B cell (primary cell): ENCODE measurements at regions not wholly inside any gene's neighbourhood (a gene's known extent, or its start where the extent isn't known, plus 50 kb on each side); places are given as distances from the start of the nearest gene placed in this dataset.

ENCODE experiments used
- ATAC-seq: fragments of 200-7000 bp; cut with Tn5 transposase; one replicate; pipeline ENCODE4 v1.10.0; 2021; ENCODE audit warnings: low read depth, mild to moderate bottlenecking, moderate number of reproducible peaks, moderate library complexity
- CTCF ChIA-PET: fragments of 350-600 bp; sonication (Branson Sonifier 250); formaldehyde crosslinking; loops from one replicate; lab custom pipeline; 2021; ENCODE audit warnings: antibody characterized with exemption, inconsistent platforms; lab: Charles Lee
- POLR2A ChIA-PET: fragments of 350-600 bp; sonication (Branson Sonifier 250); formaldehyde crosslinking; loops from one replicate; lab custom pipeline; 2021; ENCODE audit warnings: antibody characterized with exemption; lab: Charles Lee
- DNase-seq: peaks from one replicate; pipeline ENCODE4 v3.0.0; 2013
- H2AFZ ChIP-seq: 2 replicates; pipeline ENCODE4 v1.6.1; 2012; ENCODE audit warnings: mild to moderate bottlenecking, low read depth, low read length; ENCODE audit not compliant: insufficient read depth, poor library complexity, severe bottlenecking
- H3K27ac ChIP-seq, 2 donors: 1 replicate in 1 of 2; 2 replicates in 1 of 2; pipeline ENCODE4 v1.5.1; 2012 to 2013; ENCODE audit warnings: low read length in 2 of 2, mild to moderate bottlenecking in 2 of 2, moderate library complexity in 1 of 2
- H3K27me3 ChIP-seq, 4 experiments: fragments of 200-600 bp in 1 of 4; sonication (generic) in 1 of 4; replicated peaks in 1 of 4; 1 replicate in 2 of 4; 2 replicates in 2 of 4; pipeline versions ENCODE4 v1.6.1 to v1.7.0; 2013 to 2016; ENCODE audit warnings: low read length in 3 of 4, mild to moderate bottlenecking in 2 of 4, mixed read lengths in 1 of 4, moderate library complexity in 1 of 4; ENCODE audit not compliant: insufficient read depth in 4 of 4, control insufficient read depth in 3 of 4; ENCODE audit errors: control extremely low read depth in 1 of 4
- H3K36me3 ChIP-seq, 2 experiments: replicated peaks in 1 of 2; 1 replicate in 1 of 2; 2 replicates in 1 of 2; pipeline versions ENCODE4 v1.6.1 to v1.7.1; 2013; ENCODE audit warnings: low read length in 1 of 2; ENCODE audit not compliant: insufficient read depth in 2 of 2, control insufficient read depth in 1 of 2; ENCODE audit errors: control extremely low read depth in 1 of 2, extremely low read depth in 1 of 2
- H3K4me1 ChIP-seq, 2 donors: fragments of 200-600 bp in 1 of 2; sonication (generic) in 1 of 2; 1 replicate in 1 of 2; 2 replicates in 1 of 2; pipeline versions ENCODE4 v1.5.1 to v1.6.1; 2013 to 2017; ENCODE audit warnings: low read length in 2 of 2; ENCODE audit not compliant: control insufficient read depth in 2 of 2, insufficient read depth in 2 of 2
- H3K4me2 ChIP-seq: replicated peaks from 2 replicates; pipeline ENCODE3; 2012; ENCODE audit warnings: mild to moderate bottlenecking, low read depth, low read length; ENCODE audit not compliant: poor library complexity, severe bottlenecking
- H3K4me3 ChIP-seq, 5 experiments: fragments of 200-600 bp in 1 of 5; sonication (generic) in 1 of 5; 1 replicate in 3 of 5; 2 replicates in 2 of 5; pipeline versions ENCODE4 v1.5.1 to v1.7.0; 2011 to 2016; ENCODE audit warnings: low read length in 4 of 5, mild to moderate bottlenecking in 4 of 5, low read depth in 2 of 5, control low read depth in 1 of 5, moderate library complexity in 1 of 5; ENCODE audit not compliant: insufficient read depth in 1 of 5; ENCODE audit errors: control extremely low read depth in 1 of 5, extremely low read depth in 1 of 5
- H3K79me2 ChIP-seq: fragments of 200-600 bp; sonication (generic); one replicate; pipeline ENCODE4 v1.6.0; 2016; ENCODE audit warnings: low read length; ENCODE audit not compliant: control insufficient read depth, insufficient read depth
- H3K9ac ChIP-seq: fragments of 200-600 bp; sonication (generic); 2 replicates; pipeline ENCODE4 v1.6.1; 2017; ENCODE audit warnings: mild to moderate bottlenecking, low read length, moderate library complexity
- H3K9me3 ChIP-seq, 3 donors: one replicate each; pipeline versions ENCODE4 v1.6.1 to v1.7.1; 2013; ENCODE audit warnings: low read length in 2 of 3; ENCODE audit not compliant: control insufficient read depth in 2 of 3, insufficient read depth in 1 of 3; ENCODE audit errors: control extremely low read depth in 1 of 3
- H4K20me1 ChIP-seq: 2 replicates; pipeline ENCODE4 v1.6.0; 2012; ENCODE audit warnings: mild to moderate bottlenecking, low read length; ENCODE audit not compliant: insufficient read depth, control insufficient read depth, poor library complexity, severe bottlenecking
- H3K27ac Mint-ChIP-seq: one replicate; pipeline ENCODE4 v1.8.0; 2021; ENCODE audit warnings: mixed read lengths
- H3K27me3 Mint-ChIP-seq: one replicate; pipeline ENCODE4 v1.8.0; 2021; ENCODE audit warnings: mixed read lengths
- H3K4me1 Mint-ChIP-seq: one replicate; pipeline ENCODE4 v1.8.0; 2021; ENCODE audit warnings: mixed read lengths
- H3K4me3 Mint-ChIP-seq: one replicate; pipeline ENCODE4 v1.8.0; 2021; ENCODE audit warnings: mixed read lengths
- H3K9me3 Mint-ChIP-seq: one replicate; pipeline ENCODE4 v1.8.0; 2022; ENCODE audit warnings: mixed read lengths; ENCODE audit not compliant: insufficient read depth
- EZH2 ChIP-seq: IDR thresholded peaks from 2 replicates; pipeline ENCODE4 v1.6.1; 2012; ENCODE audit warnings: borderline replicate concordance, low read depth, mild to moderate bottlenecking, moderate library complexity, low read length; ENCODE audit not compliant: insufficient read depth, poor library complexity, severe bottlenecking
- WGBS: methylation state at CpG from one replicate; pipeline ENCODE4 v1.1.5; 2013; ENCODE audit warnings: missing lambda C conversion rate; ENCODE audit not compliant: insufficient coverage; 5-methylcytosine and 5-hydroxymethylcytosine counted together
- intact Hi-C: fragments of 100-400 bp; cut with micrococcal nuclease; formaldehyde crosslinking; loops from one replicate; pipeline ENCODE4 v1.10.0; 2022
- TF ChIP-seq, protein P1 (sequence below): fragments of 200-600 bp; IDR thresholded peaks from one replicate; pipeline ENCODE4 v1.8.0; 2022; ENCODE audit warnings: antibody characterized with exemption, mild to moderate bottlenecking

DNA sequence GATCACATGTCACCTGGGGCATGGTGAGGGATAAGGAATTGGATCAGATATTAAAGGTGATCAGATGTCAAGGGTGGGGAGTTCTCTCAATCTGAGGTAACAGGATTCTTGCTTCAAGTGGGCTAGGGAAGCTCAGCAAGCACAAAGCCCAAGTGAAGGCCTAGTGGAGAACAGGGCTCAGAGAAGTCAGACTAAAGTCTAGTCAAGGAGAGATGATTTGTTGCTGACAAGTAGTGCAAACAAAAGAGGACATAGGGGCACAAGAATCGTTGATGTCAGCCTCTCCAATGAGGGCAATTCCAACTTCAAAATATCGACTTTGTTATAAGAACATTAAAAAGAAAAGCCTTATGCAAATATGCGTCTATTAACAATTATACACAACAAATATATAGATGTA is 852.8 kb upstream of the CELF2 start:
- no peak overlapping the region for H3K9ac ChIP-seq
- H3K27me3 Mint-ChIP-seq, result no peaks in the 10 kb centered on the region
- no peaks in the 10 kb centered on the region for H3K36me3 ChIP-seq
- no peak overlapping the region for H3K4me3 ChIP-seq
- H3K9me3 ChIP-seq, result peaks cover 0 to 15% (median 0%) of the 10 kb centered on the region in 3 donors
- H3K4me2 ChIP-seq, result no peak overlapping the region
- H3K4me1 ChIP-seq, result no peaks in the 10 kb centered on the region
- no peaks in the 10 kb centered on the region for H3K27me3 ChIP-seq
- H3K4me1 Mint-ChIP-seq, result no peaks in the 10 kb centered on the region
- WGBS, result no CpG with 5 or more reads among the region's 3 CpGs
- ChIA-PET CTCF (no interaction called here), POLR2A (no interaction called here)
- no peaks in the 10 kb centered on the region for H3K9me3 Mint-ChIP-seq
- no peak overlapping the region for H3K4me3 Mint-ChIP-seq
- H2AFZ ChIP-seq, result no peak overlapping the region
- ATAC-seq, result no peak
- H3K27ac Mint-ChIP-seq, result no peak overlapping the region
- DNase-seq, result no peak
- TF ChIP-seq EZH2, result no peak
- TF ChIP-seq, protein P1, sequence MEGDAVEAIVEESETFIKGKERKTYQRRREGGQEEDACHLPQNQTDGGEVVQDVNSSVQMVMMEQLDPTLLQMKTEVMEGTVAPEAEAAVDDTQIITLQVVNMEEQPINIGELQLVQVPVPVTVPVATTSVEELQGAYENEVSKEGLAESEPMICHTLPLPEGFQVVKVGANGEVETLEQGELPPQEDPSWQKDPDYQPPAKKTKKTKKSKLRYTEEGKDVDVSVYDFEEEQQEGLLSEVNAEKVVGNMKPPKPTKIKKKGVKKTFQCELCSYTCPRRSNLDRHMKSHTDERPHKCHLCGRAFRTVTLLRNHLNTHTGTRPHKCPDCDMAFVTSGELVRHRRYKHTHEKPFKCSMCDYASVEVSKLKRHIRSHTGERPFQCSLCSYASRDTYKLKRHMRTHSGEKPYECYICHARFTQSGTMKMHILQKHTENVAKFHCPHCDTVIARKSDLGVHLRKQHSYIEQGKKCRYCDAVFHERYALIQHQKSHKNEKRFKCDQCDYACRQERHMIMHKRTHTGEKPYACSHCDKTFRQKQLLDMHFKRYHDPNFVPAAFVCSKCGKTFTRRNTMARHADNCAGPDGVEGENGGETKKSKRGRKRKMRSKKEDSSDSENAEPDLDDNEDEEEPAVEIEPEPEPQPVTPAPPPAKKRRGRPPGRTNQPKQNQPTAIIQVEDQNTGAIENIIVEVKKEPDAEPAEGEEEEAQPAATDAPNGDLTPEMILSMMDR, result no peak
- H4K20me1 ChIP-seq, result no peaks in the 10 kb centered on the region
- H3K27ac ChIP-seq, result no peak overlapping the region
- intact Hi-C loops, result no loop called here
- H3K79me2 ChIP-seq, result no peaks in the 10 kb centered on the region

DNA sequence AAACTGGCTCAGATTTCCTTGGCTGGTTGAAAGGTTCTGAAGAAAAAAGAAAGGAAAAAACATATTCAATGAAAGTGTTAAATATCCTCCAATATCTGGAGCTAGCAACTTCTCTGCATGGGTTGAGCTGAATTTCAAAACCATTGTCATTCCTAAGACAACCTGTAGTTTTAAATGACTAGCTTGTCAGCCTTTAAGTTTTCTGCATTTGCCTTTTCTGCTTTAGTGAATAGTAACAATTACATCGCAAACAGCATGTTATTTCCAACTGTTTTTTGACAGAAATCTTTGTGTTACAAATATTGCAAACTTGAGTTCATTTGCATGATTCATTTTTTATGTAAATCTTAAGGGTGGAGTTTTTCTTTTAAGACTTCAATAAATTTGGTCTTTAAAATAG is 852.3 kb upstream of the CELF2 start:
- Histone ChIP-seq H3K9ac (no peak overlapping the region), H3K4me2 (no peak overlapping the region), H2AFZ (no peak overlapping the region), H3K79me2 (no peaks in the 10 kb centered on the region), H3K4me1 (no peaks in the 10 kb centered on the region), H3K4me3 (no peak overlapping the region), H3K9me3 (peaks cover 0 to 14% (median 0%) of the 10 kb centered on the region in 3 donors), H3K27me3 (no peaks in the 10 kb centered on the region), H4K20me1 (no peaks in the 10 kb centered on the region), H3K36me3 (no peaks in the 10 kb centered on the region), H3K27ac (no peak overlapping the region)
- TF ChIP-seq EZH2, result no peak
- TF ChIP-seq, protein P1, result no peak
- Mint-ChIP-seq H3K27ac (no peak overlapping the region), H3K9me3 (no peaks in the 10 kb centered on the region), H3K4me3 (no peak overlapping the region), H3K4me1 (no peaks in the 10 kb centered on the region), H3K27me3 (no peaks in the 10 kb centered on the region)
- POLR2A ChIA-PET, result no interaction called here
- ATAC-seq (no peak), DNase-seq (no peak)
- intact Hi-C loops, result no loop called here
- CTCF ChIA-PET, result no interaction called here
- WGBS, result no CpG with 5 or more reads among the region's 1 CpG
